HUES48 (cell line): ENCODE measurements at regions not wholly inside any gene's neighbourhood (a gene's known extent, or its start where the extent isn't known, plus 50 kb on each side); places are given as distances from the start of the nearest gene placed in this dataset.

Experiments used
- H3K27ac ChIP-seq: one replicate; pipeline ENCODE4 v1.7.0; 2013; ENCODE audit warnings: low read depth, low read length, inconsistent platforms
- H3K27me3 ChIP-seq: 2 replicates; pipeline ENCODE4 v1.6.1; 2013; ENCODE audit warnings: mild to moderate bottlenecking, low read length; ENCODE audit not compliant: control insufficient read depth, insufficient read depth
- H3K36me3 ChIP-seq: 2 replicates; pipeline ENCODE4 v1.6.1; 2013; ENCODE audit warnings: low read length; ENCODE audit not compliant: control insufficient read depth, insufficient read depth
- H3K4me1 ChIP-seq: 2 replicates; pipeline ENCODE4 v1.6.1; 2013; ENCODE audit warnings: mild to moderate bottlenecking, low read length; ENCODE audit not compliant: control insufficient read depth, insufficient read depth
- H3K4me3 ChIP-seq: 2 replicates; pipeline ENCODE4 v1.5.1; 2013; ENCODE audit warnings: mild to moderate bottlenecking, low read depth, low read length
- H3K9ac ChIP-seq: 2 replicates; pipeline ENCODE4 v1.6.1; 2013; ENCODE audit warnings: mild to moderate bottlenecking, low read depth, low read length, moderate library complexity
- H3K9me3 ChIP-seq: 2 replicates; pipeline ENCODE4 v1.6.1; 2013; ENCODE audit warnings: low read length; ENCODE audit not compliant: control insufficient read depth, insufficient read depth

- H3K27me3 ChIP-seq, result no peaks in the 10 kb centered on the region
- H3K9ac ChIP-seq, result no peak overlapping the region
These were observed 242.4 kb downstream of the MED10 start for GRCh38 chr5:6135977-6136376.

GRCh38 chr5:6134281-6134680 is 244.1 kb downstream of the MED10 start:
- H3K36me3 ChIP-seq, result no peaks in the 10 kb centered on the region
- H3K27me3 ChIP-seq, result no peaks in the 10 kb centered on the region
- H3K4me1 ChIP-seq, result peaks cover 6% of the 10 kb centered on the region; the same call in 1 of the 2 replicates
- no peaks in the 10 kb centered on the region for H3K9me3 ChIP-seq
- no peak overlapping the region for H3K27ac ChIP-seq
- H3K9ac ChIP-seq, result no peak overlapping the region
- H3K4me3 ChIP-seq, result no peak overlapping the region

More at GRCh38 chr5:6135977-6136376, 242.4 kb downstream of the MED10 start:
- no peaks in the 10 kb centered on the region for H3K9me3 ChIP-seq
- no peak overlapping the region for H3K27ac ChIP-seq
- H3K4me3 ChIP-seq, result no peak overlapping the region
- H3K36me3 ChIP-seq, result no peaks in the 10 kb centered on the region
- peaks cover 6% of the 10 kb centered on the region; the same call in 1 of the 2 replicates for H3K4me1 ChIP-seq

GRCh38 chr5:6125781-6126180 is 252.6 kb downstream of the MED10 start:
- Histone ChIP-seq H3K36me3 (no peaks in the 10 kb centered on the region), H3K27ac (no peak overlapping the region), H3K4me3 (no peak overlapping the region), H3K4me1 (no peaks in the 10 kb centered on the region), H3K9ac (no peak overlapping the region), H3K9me3 (peaks cover 15% of the 10 kb centered on the region), H3K27me3 (no peaks in the 10 kb centered on the region)

GRCh38 chr5:6118691-6119090 is 259.7 kb downstream of the MED10 start:
- Histone ChIP-seq H3K9ac (no peak overlapping the region), H3K4me3 (no peak overlapping the region), H3K27ac (no peak overlapping the region), H3K36me3 (no peaks in the 10 kb centered on the region), H3K4me1 (no peaks in the 10 kb centered on the region), H3K27me3 (no peaks in the 10 kb centered on the region), H3K9me3 (peaks cover 5% of the 10 kb centered on the region; the same call in 1 of the 2 replicates)

GRCh38 chr5:6117212-6117611 is 261.1 kb downstream of the MED10 start:
- Histone ChIP-seq H3K9me3 (no peaks in the 10 kb centered on the region), H3K36me3 (no peaks in the 10 kb centered on the region), H3K4me3 (no peak overlapping the region), H3K9ac (no peak overlapping the region), H3K27ac (no peak overlapping the region), H3K27me3 (no peaks in the 10 kb centered on the region), H3K4me1 (no peaks in the 10 kb centered on the region)

- H3K4me1 ChIP-seq, result no peaks in the 10 kb centered on the region
- H3K4me3 ChIP-seq, result no peak overlapping the region
- H3K27ac ChIP-seq, result no peak overlapping the region
- H3K9me3 ChIP-seq, result no peaks in the 10 kb centered on the region
- H3K27me3 ChIP-seq, result no peaks in the 10 kb centered on the region
- H3K36me3 ChIP-seq, result no peaks in the 10 kb centered on the region
- no peak overlapping the region for H3K9ac ChIP-seq
These were observed 262.5 kb downstream of the MED10 start for GRCh38 chr5:6115852-6116251.

GRCh38 chr5:6112538-6112937 is 265.8 kb downstream of the MED10 start:
- Histone ChIP-seq H3K9ac (no peak overlapping the region), H3K36me3 (no peaks in the 10 kb centered on the region), H3K4me3 (no peak overlapping the region), H3K9me3 (no peaks in the 10 kb centered on the region), H3K27me3 (no peaks in the 10 kb centered on the region), H3K27ac (no peak overlapping the region), H3K4me1 (peaks cover 4% of the 10 kb centered on the region; the same call in 1 of the 2 replicates)

- Histone ChIP-seq H3K9ac (no peak overlapping the region), H3K27me3 (no peaks in the 10 kb centered on the region), H3K4me3 (no peak overlapping the region), H3K27ac (no peak overlapping the region), H3K36me3 (no peaks in the 10 kb centered on the region), H3K4me1 (peaks cover 4% of the 10 kb centered on the region; the same call in 1 of the 2 replicates), H3K9me3 (no peaks in the 10 kb centered on the region)
These were observed 266.2 kb downstream of the MED10 start for GRCh38 chr5:6112125-6112524.

- Histone ChIP-seq H3K9ac (no peak overlapping the region), H3K27me3 (no peaks in the 10 kb centered on the region), H3K9me3 (no peaks in the 10 kb centered on the region), H3K4me1 (peaks cover 4% of the 10 kb centered on the region; the same call in 1 of the 2 replicates), H3K4me3 (no peak overlapping the region), H3K36me3 (no peaks in the 10 kb centered on the region), H3K27ac (no peak overlapping the region)
These were observed 267.2 kb downstream of the MED10 start for GRCh38 chr5:6111131-6111530.

GRCh38 chr5:6110441-6111005 is 267.8 kb downstream of the MED10 start:
- no peak overlapping the region for H3K4me3 ChIP-seq
- H3K9me3 ChIP-seq, result no peaks in the 10 kb centered on the region
- peaks cover 4% of the 10 kb centered on the region; the same call in 1 of the 2 replicates for H3K4me1 ChIP-seq
- no peaks in the 10 kb centered on the region for H3K36me3 ChIP-seq
- no peak overlapping the region for H3K9ac ChIP-seq
- H3K27ac ChIP-seq, result no peak overlapping the region
- no peaks in the 10 kb centered on the region for H3K27me3 ChIP-seq

- no peak overlapping the region for H3K4me3 ChIP-seq
- H3K36me3 ChIP-seq, result no peaks in the 10 kb centered on the region
- H3K27ac ChIP-seq, result no peak overlapping the region
- peaks cover 4% of the 10 kb centered on the region; the same call in 1 of the 2 replicates for H3K4me1 ChIP-seq
- H3K9me3 ChIP-seq, result no peaks in the 10 kb centered on the region
- no peaks in the 10 kb centered on the region for H3K27me3 ChIP-seq
- H3K9ac ChIP-seq, result no peak overlapping the region
These were observed 269.1 kb downstream of the MED10 start for GRCh38 chr5:6108981-6109825.
